ENCODE measurements at regions not wholly inside any gene's neighbourhood (a gene's known extent, or its start where the extent isn't known, plus 50 kb on each side); places are given as distances from the start of the nearest gene placed in this dataset.
"Not testable (repeated sequence)": the region's sequence is repeated elsewhere in the genome, so short reads cannot be mapped to it uniquely, and the experiment has no call there.

GRCh38 chr6:139474145-139475108 lies 100.0 kb upstream of the CITED2 start:
- DNase-seq (ENCODE audit: low spot score): no peak

DNA sequence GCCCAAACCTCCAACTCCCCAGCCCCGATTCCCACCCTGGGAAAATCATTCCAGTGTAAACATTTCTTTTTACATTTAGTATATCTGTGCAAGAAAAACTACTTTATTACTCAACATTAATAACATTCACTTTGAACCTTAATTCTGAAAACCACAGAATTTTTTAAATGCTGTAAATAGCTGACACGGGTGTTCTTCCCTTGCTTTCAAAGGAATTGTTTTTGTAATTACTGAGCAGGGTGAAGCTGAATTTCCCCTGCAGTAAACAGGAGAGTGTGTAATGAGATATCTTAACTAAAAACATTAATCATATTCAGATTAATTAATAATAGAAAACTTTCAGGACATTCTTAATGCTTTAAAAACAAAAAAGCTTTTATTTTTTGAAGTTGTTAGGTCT lies 99.3 kb upstream of the CITED2 start:
- DNase-seq (ENCODE audit: low spot score): no peak

DNA sequence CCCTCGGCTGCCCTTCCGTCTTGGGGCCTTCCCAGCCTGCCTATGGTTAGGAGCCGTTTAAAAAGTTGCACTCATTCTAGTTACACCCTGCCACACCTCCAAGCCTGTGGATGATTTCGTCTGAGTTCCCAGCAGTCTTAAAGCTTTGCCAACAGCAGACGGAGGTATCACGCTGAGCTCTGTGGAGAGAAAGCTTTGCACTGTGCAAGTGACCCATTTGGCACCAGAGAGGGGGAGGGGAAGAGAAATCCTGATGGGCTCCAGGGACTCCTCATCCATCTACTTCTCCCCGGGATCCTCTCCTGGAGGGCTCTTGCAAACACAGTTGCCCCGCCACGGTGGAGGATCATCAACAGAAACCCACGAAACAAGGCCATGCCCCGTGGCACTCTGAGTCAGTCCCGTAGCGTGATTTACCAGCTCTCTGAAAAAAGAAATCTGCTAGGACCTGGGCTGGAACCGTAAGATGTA lies 98.8 kb upstream of the CITED2 start:
- no peak for DNase-seq (ENCODE audit: low spot score)

GRCh38 chr6:139472351-139473015 lies 98.0 kb upstream of the CITED2 start:
- DNase-seq (ENCODE audit: low spot score): no peak

- DNase-seq (ENCODE audit: low spot score): no peak
These were observed 96.5 kb upstream of the CITED2 start for GRCh38 chr6:139470997-139471396.

DNA sequence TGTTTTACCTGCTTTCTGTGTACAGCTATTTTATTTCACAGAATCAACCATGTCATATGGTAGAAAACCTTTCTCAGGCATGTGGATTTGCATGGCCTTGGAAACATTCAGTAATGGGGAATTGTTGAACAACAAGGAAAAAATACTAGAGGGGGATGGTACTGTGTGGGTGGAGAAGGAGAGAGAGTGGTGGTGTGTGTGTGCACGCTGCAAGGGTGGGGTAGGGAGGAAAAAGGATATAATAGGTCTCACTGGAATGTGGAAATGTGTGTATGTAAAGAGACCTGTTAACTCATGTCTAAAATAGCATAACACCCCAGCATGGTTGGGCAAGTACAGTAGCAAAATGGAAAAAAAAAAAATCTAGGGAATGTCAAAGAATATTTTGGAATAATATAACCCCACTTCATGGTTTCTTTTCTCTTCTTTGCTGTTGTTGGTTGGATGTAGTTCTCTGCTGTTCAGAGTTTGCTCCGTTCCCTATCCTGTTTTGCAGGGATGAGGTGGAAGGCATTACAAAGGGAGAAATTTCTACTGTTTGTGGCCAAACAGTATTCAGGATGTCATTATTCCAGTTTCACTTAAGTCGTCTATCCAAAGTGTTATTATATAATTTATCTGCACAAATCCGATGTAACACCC lies 93.9 kb upstream of the CITED2 start:
- no peak for DNase-seq (ENCODE audit: low spot score)

DNA sequence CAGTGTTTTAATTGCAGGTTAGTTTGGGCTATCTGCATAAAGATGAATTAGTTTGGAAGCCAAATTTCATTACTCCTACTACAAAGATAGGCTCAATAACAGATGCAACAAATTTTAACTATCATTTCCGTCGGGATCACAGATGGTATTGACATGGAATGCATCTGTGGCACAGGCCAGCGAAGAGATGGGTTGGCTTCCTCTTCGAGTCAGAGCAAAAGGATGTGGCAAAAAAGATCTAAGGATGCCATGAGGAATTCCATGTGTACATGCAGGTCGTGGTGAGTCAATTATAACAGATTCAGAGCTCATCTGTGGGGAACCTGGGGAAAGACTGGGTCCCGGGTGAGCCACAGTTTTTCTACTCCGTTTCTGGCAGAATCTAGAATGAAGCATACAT lies 83.0 kb upstream of the CITED2 start:
- DNase-seq (ENCODE audit: low spot score): no peak

GRCh38 chr6:139452148-139452876 lies 77.9 kb upstream of the CITED2 start:
- no peak for DNase-seq (ENCODE audit: low spot score)

DNA sequence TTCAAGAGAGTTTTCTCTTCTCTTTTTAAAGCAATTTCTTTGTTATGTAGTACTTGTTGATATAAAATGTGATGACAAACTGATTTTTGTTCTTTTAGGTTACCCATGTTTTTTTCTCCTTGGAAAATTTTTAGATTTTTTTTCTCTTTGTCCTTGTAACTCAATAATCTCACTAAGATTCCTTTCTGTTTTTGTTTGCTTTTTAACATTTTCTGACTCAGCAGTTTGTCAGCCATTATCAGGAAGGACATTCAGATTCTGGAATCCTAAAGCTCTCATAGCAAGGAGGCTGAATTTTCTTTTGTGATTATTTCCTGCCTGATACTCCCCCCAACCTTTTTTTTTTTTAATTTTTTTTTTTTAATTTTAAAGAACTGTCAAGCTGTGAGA lies 75.2 kb upstream of the CITED2 start:
- DNase-seq (ENCODE audit: low spot score): no peak

DNA sequence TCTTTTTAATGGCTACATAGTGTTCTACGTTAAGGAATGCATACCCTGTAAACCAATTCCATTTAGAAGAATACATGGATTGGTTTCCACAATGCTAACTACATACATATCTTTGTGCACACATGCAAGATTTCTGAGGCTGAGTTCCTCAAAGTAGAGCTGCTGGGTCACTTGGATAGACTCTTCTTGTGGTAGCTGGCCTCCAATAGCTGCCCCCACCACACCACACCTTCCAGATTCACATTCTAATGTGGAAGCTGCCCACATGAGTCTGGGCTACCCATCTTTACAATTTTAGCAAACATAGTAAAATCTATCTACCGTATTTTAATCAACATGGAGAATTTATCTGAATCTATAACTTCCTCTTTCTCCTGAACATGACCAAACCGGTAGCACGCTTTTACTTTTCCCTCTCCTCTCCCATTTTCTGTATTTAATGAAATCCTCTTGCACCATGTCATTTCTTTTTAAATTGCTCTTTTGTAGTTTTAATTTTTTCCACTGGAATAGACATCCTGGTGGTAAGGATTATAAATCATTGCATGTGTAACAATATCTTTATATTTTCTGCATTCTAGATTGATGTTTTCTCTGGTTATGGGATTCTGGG lies 74.7 kb upstream of the CITED2 start:
- DNase-seq (ENCODE audit: low spot score): no peak

- DNase-seq (ENCODE audit: low spot score): no peak
These were observed 73.7 kb upstream of the CITED2 start for GRCh38 chr6:139448051-139448649.

- DNase-seq (ENCODE audit: low spot score): no peak
These were observed 73.2 kb upstream of the CITED2 start for GRCh38 chr6:139447656-139447975.

DNA sequence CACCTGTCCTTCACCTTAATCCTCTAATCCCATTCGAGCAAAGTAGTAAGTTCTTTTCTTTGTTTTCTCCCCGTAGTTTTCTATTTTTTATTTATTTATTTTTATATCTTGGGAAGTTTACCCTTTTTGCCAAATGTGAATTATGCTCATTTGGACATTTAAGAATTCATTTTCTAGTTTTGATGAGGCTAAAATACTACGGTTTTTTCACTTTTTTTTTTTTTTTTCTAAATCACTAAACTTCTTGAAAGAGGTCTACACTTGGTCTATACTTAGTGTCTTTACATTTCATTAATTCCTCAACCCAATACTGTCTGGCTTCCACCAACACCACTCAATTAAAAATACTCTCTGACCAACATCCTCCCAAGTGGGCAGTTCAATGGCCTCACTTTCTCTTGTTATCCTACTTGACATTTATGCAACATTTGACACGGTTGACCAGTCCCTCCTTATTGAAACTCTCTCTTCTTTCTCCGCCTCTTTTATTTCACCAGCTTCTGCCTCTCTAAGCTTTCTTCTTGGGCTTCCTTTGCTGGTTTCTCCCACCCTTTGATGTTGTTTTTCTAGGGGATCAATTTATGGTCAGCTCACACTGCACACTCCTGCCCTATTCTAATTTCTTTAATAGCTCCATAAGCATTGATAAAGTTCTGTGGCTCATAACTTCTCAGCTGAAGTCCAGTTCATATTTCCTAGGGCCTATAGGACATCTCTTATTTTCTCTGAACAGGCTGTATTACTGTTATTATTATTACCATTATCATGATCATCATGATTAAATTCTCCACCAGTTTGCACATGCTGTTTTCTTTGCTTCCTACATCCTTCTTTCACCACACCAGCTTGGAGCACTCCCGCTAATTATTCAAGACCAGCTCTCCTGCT lies 72.6 kb upstream of the CITED2 start:
- DNase-seq (ENCODE audit: low spot score): no peak

GRCh38 chr6:139446138-139446715 lies 71.8 kb upstream of the CITED2 start:
- DNase-seq (ENCODE audit: low spot score): no peak

- not testable (repeated sequence) for DNase-seq (ENCODE audit: low spot score)
These were observed 69.9 kb upstream of the CITED2 start for GRCh38 chr6:139444273-139444787.

DNA sequence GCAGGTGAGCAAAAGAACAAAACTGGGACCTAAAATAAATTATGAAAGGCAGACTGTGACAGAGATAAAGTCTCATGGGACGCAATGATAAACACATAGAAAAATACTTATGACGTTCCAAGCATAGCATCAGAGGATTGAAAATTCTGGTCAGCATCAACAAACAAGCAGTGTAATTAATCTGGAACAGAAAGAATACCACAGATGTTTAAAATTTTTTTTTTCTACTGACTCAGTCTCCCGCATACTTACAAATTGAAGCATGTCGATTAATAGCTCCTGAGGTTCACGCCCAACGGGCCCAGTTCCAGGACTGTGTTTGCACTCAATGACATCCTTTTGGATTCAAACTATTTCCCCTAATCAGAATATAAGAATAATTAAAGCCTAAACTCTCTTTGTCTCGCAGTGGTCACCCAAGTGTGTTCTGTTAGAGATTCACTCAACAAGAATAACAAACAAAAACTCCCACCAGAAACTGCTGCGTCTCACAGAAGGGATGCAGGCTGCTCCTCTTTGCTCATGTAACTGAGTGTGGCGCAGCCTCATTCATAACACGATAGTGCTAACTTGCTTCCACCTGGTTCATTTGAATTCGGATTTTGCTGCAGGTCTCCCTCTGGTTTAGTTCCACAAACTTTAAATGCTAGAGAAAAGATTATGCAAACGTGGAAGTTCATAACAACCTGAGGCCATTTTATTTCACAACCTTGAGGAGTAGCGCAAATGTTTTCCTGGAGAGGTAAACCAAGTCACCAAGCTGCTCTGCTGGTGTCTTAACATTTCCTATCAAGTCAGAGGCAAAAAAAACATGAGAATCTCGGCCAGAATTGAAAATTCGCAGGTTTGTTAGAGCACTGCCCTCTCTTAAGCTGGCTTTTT lies 69.0 kb upstream of the CITED2 start:
- no peak for DNase-seq (ENCODE audit: low spot score)

GRCh38 chr6:139442188-139442671 lies 67.8 kb upstream of the CITED2 start:
- no peak for DNase-seq (ENCODE audit: low spot score)

DNA sequence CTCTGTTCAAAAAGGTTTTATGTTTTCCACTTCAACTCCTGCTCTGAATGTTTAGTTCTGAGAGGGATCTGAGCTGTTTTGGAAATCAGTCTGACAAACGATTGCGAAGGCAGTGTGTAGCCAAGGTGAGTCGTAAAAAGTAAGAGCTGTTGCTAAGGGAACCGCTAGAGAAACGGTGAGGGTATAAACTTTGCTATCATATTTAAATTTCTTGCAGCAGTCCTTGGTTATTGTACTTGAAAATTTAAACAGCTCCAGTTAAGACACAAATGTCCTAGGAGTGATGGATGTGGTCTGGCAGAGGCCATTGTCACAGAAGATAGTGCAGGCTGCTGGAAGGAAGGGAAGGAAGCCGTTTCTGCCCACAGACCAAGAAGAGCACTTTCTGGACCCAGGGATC lies 64.9 kb upstream of the CITED2 start:
- no peak for DNase-seq (ENCODE audit: low spot score)

DNA sequence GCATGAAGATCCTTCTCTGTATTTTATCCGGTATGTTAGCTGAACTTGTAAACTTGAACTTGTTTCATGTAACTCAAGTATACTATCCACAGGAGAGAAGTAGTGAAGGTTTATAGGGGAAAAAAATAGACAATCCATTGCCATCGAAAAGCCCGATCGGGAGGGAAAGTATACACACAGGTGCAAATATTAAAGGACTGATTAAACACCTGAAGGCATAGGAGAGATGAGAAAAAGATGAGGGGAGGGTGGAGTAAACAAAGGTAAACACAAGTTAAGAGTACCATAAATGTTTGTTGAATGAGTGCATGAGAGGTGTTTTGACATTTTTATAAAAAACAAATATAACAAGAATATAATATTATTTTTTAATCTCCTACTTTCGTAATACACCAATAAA lies 64.3 kb upstream of the CITED2 start:
- DNase-seq (ENCODE audit: low spot score): no peak
